ENCODE measurements at regions not wholly inside any gene's neighbourhood (a gene's known extent, or its start where the extent isn't known, plus 50 kb on each side); places are given as distances from the start of the nearest gene placed in this dataset.
A peak's percentile ranks its signal among the peaks of the same experiment; 100 is the strongest.

DNA sequence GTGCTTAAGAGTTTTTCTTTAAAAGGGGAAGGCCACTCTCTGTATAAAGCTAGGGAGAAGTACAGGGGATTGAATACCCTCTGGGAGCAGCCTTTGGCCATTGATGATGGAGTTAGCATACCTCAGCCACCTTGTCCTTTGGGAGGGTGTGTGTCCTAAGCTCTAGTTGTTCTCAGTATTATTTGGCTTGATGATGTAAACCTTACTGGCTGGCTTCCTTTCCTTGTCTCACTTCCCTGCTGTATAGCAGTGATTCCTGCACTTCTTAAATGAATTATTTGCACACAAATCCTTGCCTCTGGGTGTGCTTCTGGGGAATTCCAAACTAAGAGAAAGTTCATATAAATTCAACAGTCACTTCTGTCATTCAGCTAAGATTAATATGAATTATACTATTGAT is 234.9 kb upstream of the RIOK2 start:
- intact Hi-C loops (cut with DNase I, micrococcal nuclease), result no loop called here
- TF ChIP-seq, protein P1, sequence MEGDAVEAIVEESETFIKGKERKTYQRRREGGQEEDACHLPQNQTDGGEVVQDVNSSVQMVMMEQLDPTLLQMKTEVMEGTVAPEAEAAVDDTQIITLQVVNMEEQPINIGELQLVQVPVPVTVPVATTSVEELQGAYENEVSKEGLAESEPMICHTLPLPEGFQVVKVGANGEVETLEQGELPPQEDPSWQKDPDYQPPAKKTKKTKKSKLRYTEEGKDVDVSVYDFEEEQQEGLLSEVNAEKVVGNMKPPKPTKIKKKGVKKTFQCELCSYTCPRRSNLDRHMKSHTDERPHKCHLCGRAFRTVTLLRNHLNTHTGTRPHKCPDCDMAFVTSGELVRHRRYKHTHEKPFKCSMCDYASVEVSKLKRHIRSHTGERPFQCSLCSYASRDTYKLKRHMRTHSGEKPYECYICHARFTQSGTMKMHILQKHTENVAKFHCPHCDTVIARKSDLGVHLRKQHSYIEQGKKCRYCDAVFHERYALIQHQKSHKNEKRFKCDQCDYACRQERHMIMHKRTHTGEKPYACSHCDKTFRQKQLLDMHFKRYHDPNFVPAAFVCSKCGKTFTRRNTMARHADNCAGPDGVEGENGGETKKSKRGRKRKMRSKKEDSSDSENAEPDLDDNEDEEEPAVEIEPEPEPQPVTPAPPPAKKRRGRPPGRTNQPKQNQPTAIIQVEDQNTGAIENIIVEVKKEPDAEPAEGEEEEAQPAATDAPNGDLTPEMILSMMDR (IDR thresholded peaks at IDR 0.05), result no peak
- ATAC-seq (no peak), DNase-seq (no peak)
- H3K4me3 ChIP-seq, result no peak overlapping the region
- H3K36me3 ChIP-seq (ENCODE audit: low read depth), result no peaks in the 10 kb centered on the region
- no peaks in the 10 kb centered on the region for H3K9me3 ChIP-seq
- no peaks in the 10 kb centered on the region for H3K4me1 ChIP-seq (ENCODE audit: low read depth)

DNA sequence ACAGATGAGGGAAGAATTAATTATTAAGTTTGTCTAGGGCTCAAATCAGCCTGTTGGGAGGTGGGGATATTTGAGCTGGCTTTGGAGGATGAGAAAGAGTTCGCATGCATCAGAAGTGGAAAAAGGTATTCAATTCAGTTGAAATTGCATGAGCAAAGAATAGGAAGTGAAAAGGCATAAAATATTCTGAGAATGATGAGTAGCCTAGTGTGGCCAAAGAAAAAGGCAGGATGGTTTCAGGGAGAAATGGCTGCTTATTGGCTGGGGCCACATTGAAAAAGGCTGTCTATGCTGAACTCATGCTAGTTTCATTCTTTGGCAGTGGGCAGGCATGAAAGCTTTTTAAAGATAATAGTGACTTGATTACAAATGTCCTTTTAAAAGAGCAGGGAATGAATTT is 235.4 kb upstream of the RIOK2 start:
- DNase-seq, result no peak
- no peak for ATAC-seq
- Histone ChIP-seq H3K4me3 (no peak overlapping the region), H3K4me1 (ENCODE audit: low read depth) (no peaks in the 10 kb centered on the region), H3K36me3 (ENCODE audit: low read depth) (no peaks in the 10 kb centered on the region), H3K9me3 (no peaks in the 10 kb centered on the region)
- TF ChIP-seq, protein P1 (IDR thresholded peaks at IDR 0.05), result no peak
- intact Hi-C loops (cut with DNase I, micrococcal nuclease), result no loop called here

DNA sequence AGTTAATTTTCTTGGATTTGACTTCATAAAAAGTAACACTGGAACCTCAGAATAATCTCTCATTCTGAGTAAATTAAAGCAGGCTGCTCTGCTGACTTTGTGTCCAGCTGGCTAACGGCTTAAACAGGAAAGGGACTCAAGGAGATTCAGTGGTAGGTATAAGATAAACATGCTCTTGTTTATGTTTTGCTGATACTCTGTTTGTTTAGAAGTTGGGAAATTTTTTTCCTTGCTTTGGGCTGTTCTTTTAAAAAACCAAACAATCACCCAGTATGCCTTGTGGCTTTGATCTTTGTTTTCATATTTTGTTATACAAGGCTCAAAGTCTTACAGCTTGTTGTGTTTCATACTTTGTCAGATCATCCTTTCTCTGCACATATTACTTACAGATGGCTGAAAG is 237.6 kb upstream of the RIOK2 start:
- no peaks in the 10 kb centered on the region for H3K9me3 ChIP-seq
- no peaks in the 10 kb centered on the region for H3K4me1 ChIP-seq (ENCODE audit: low read depth)
- no peak for ATAC-seq
- no peaks in the 10 kb centered on the region for H3K36me3 ChIP-seq (ENCODE audit: low read depth)
- DNase-seq, result no peak
- intact Hi-C loops (cut with DNase I, micrococcal nuclease), result no loop called here
- TF ChIP-seq, protein P1 (IDR thresholded peaks at IDR 0.05), result no peak
- no peak overlapping the region for H3K4me3 ChIP-seq

DNA sequence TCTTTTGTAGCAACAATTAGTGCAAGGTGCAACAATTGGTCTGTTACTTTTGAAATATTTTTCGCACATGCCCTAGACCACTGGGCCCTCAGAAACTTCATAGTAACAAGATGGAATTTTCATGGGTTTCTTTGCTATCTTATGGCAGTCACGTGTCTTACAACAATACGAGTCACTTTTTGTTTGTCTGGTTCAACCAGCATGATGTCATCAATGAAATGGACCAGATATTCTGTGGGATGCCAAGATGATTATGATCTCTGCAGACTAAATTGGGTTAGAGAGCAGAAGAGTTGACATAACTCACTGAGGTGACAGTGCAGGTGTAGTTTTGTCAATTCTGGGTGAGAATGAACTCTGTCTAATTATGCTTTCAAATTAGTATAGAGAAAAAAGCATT is 239.6 kb upstream of the RIOK2 start:
- no peak for DNase-seq
- H3K4me1 ChIP-seq (ENCODE audit: low read depth), result no peaks in the 10 kb centered on the region
- ATAC-seq, result no peak
- no peaks in the 10 kb centered on the region for H3K9me3 ChIP-seq
- H3K36me3 ChIP-seq (ENCODE audit: low read depth), result no peaks in the 10 kb centered on the region
- intact Hi-C loops (cut with DNase I, micrococcal nuclease), result no loop called here
- TF ChIP-seq, protein P1 (IDR thresholded peaks at IDR 0.05), result no peak
- no peak overlapping the region for H3K4me3 ChIP-seq

DNA sequence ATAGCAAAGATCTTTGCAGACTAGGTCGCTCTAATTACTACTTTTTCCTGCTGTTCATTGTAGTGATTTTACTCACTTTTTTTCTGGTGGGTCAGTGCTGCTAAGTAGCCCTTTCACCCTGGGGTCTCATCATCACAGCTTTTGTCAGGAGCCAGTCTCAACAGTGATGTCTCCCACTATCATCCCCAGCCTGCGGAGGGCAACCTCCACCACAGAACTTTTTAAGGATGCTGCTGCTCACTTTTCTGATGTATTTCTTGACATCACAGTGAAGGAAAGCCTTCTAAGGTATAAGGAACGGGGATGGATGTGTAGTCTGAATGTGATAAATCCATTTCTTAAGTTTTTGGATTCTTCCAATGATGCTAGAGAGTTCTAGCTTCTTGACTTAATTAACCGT is 242.5 kb upstream of the RIOK2 start:
- Histone ChIP-seq H3K36me3 (ENCODE audit: low read depth) (no peaks in the 10 kb centered on the region), H3K4me1 (ENCODE audit: low read depth) (no peaks in the 10 kb centered on the region), H3K9me3 (no peaks in the 10 kb centered on the region), H3K4me3 (no peak overlapping the region)
- TF ChIP-seq, protein P1 (IDR thresholded peaks at IDR 0.05), result no peak
- intact Hi-C loops (cut with DNase I, micrococcal nuclease), result loop anchor here in 1 of 2 donors (5.0 kb wide), 1 partner anchor 1317 kb away; no protein-coding TSS in a partner anchor
- ATAC-seq (no peak), DNase-seq (peak in 2 of 3 donors; percentile 19 to 29)

DNA sequence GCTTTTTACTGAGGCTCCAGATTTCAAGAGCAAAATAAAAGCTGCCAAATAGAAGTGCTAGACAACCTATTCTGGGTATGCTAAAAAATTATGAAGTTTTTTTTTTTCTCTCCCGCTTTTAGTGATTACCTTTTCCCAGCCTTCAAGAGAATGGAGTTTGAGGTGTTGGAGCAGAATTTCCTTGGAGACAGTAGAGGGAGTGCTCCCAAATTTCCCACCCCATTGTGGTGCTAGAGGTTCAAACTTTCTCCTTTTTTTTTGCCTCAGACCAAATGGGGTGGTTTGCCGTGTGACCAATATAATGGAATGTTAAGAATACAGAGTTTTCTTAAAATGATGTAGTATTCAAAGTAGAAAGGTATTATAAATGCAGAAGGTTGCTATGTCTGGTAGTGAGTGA is 244.2 kb upstream of the RIOK2 start:
- Histone ChIP-seq H3K36me3 (ENCODE audit: low read depth) (no peaks in the 10 kb centered on the region), H3K9me3 (no peaks in the 10 kb centered on the region), H3K4me3 (no peak overlapping the region), H3K4me1 (ENCODE audit: low read depth) (no peaks in the 10 kb centered on the region)
- TF ChIP-seq, protein P1 (IDR thresholded peaks at IDR 0.05), result no peak
- ATAC-seq (no peak), DNase-seq (no peak)
- intact Hi-C loops (cut with DNase I, micrococcal nuclease), result loop anchor here in 1 of 2 donors (5.0 kb wide), 1 partner anchor 1315 kb away; no protein-coding TSS in a partner anchor
